GM19467 (cell line): ENCODE measurements at regions not wholly inside any gene's neighbourhood (a gene's known extent, or its start where the extent isn't known, plus 50 kb on each side); places are given as distances from the start of the nearest gene placed in this dataset.

Experiments
- ATAC-seq: cut with Tn5 transposase; IDR thresholded peaks from one replicate; pipeline ENCODE4 v1.9.1; 2021; ENCODE audit warnings: mild to moderate bottlenecking, moderate library complexity; ENCODE audit not compliant: unreplicated experiment

- ATAC-seq: no peak
Observed at GRCh38 chr11:115564851-115565250, 60.6 kb upstream of the CADM1 start.

GRCh38 chr11:115561116-115561515 lies 56.9 kb upstream of the CADM1 start:
- ATAC-seq: no peak

- no peak for ATAC-seq
Observed at GRCh38 chr11:115558635-115559034, 54.4 kb upstream of the CADM1 start.

GRCh38 chr11:115557681-115558080 lies 53.5 kb upstream of the CADM1 start:
- ATAC-seq: no peak

- ATAC-seq: no peak
Observed at GRCh38 chr11:115556984-115557383, 52.8 kb upstream of the CADM1 start.

- ATAC-seq: no peak
Observed at GRCh38 chr11:115555336-115556090, 51.3 kb upstream of the CADM1 start.
